WTC11 (cell line): ENCODE measurements at regions not wholly inside any gene's neighbourhood (a gene's known extent, or its start where the extent isn't known, plus 50 kb on each side); places are given as distances from the start of the nearest gene placed in this dataset.

Source experiments
- ATAC-seq: fragments of 200-7000 bp; cut with Tn5 transposase; 2 replicates; pipeline ENCODE4 v1.10.0; 2021; ENCODE audit warnings: mild to moderate bottlenecking, moderate library complexity
- CTCF ChIA-PET: fragments of 300-600 bp; sonication (Branson Sonifier 250); formaldehyde crosslinking; loops from one replicate; lab custom pipeline; 2021; ENCODE audit warnings: antibody characterized with exemption; lab: Charles Lee
- POLR2A ChIA-PET: fragments of 350-600 bp; sonication (Branson Sonifier 250); formaldehyde crosslinking; loops from one replicate; lab custom pipeline; 2021; ENCODE audit warnings: antibody characterized with exemption; lab: Charles Lee
- DNase-seq: peaks from one replicate; pipeline ENCODE4 v3.0.0; 2021; ENCODE audit warnings: low spot score
- H3K27ac Mint-ChIP-seq: 2 replicates; pipeline ENCODE4 v1.8.0; 2021; ENCODE audit warnings: mixed read lengths
- H3K27me3 Mint-ChIP-seq: 2 replicates; pipeline ENCODE4 v1.8.0; 2021; ENCODE audit warnings: low read depth, mild to moderate bottlenecking, moderate library complexity, mixed read lengths
- H3K36me3 Mint-ChIP-seq: 2 replicates; pipeline ENCODE4 v1.8.0; 2021; ENCODE audit warnings: mixed read lengths
- H3K4me1 Mint-ChIP-seq: 2 replicates; pipeline ENCODE4 v1.8.0; 2022; ENCODE audit warnings: mixed read lengths
- H3K4me3 Mint-ChIP-seq: 2 replicates; pipeline ENCODE4 v1.8.0; 2021; ENCODE audit warnings: mild to moderate bottlenecking, moderate library complexity, mixed read lengths
- H3K9me3 Mint-ChIP-seq: 2 replicates; pipeline ENCODE4 v1.8.0; 2021; ENCODE audit warnings: mixed read lengths
- AFF4 ChIP-seq: sonication (generic); formaldehyde crosslinking; IDR thresholded peaks from 2 replicates; pipeline ENCODE4 v1.8.1; 2023; ENCODE audit warnings: mild to moderate bottlenecking, missing genetic modification reagents, borderline replicate concordance
- CREM ChIP-seq: sonication (generic); formaldehyde crosslinking; IDR thresholded peaks from 2 replicates; pipeline ENCODE4 v1.8.1; 2022; ENCODE audit warnings: mild to moderate bottlenecking, missing genetic modification reagents, moderate library complexity
- E2F1 ChIP-seq: sonication (generic); formaldehyde crosslinking; IDR thresholded peaks from 2 replicates; pipeline ENCODE4 v1.8.0; 2022; ENCODE audit warnings: mild to moderate bottlenecking, missing genetic modification reagents
- EMX1 ChIP-seq: fragments of 250-450 bp; sonication (Bioruptor Pico); IDR thresholded peaks from 2 replicates; pipeline ENCODE4 v1.8.0; 2021; ENCODE audit warnings: mild to moderate bottlenecking
- FOXJ3 ChIP-seq: sonication (generic); formaldehyde crosslinking; IDR thresholded peaks from 2 replicates; pipeline ENCODE4 v1.9.0; 2021; ENCODE audit warnings: missing genetic modification reagents, mild to moderate bottlenecking, borderline replicate concordance
- HMGXB4 ChIP-seq: sonication (generic); formaldehyde crosslinking; IDR thresholded peaks from 2 replicates; pipeline ENCODE4 v1.8.1; 2023; ENCODE audit warnings: mild to moderate bottlenecking, moderate library complexity, missing genetic modification reagents
- MAX ChIP-seq: sonication (generic); formaldehyde crosslinking; IDR thresholded peaks from 2 replicates; pipeline ENCODE4 v1.8.0; 2022; ENCODE audit warnings: mild to moderate bottlenecking, missing genetic modification reagents
- NFATC4 ChIP-seq: fragments of 250-450 bp; sonication (Bioruptor Pico); IDR thresholded peaks from 2 replicates; pipeline ENCODE4 v1.9.0; 2021; ENCODE audit warnings: mild to moderate bottlenecking
- NR3C1 ChIP-seq: sonication (generic); formaldehyde crosslinking; conservative IDR thresholded peaks from 2 replicates; pipeline ENCODE4 v1.8.1; 2023; ENCODE audit warnings: low read depth, mild to moderate bottlenecking, missing genetic modification reagents
- SOX15 ChIP-seq: fragments of 250-450 bp; sonication (Bioruptor Pico); IDR thresholded peaks from 2 replicates; pipeline ENCODE4 v1.9.0; 2021; ENCODE audit warnings: mild to moderate bottlenecking
- TP53 ChIP-seq: sonication (generic); formaldehyde crosslinking; IDR thresholded peaks from 2 replicates; pipeline ENCODE4 v1.8.1; 2023; ENCODE audit warnings: mild to moderate bottlenecking, missing genetic modification reagents
- USF1 ChIP-seq: sonication (generic); formaldehyde crosslinking; IDR thresholded peaks from 2 replicates; pipeline ENCODE4 v1.8.0; 2022; ENCODE audit warnings: mild to moderate bottlenecking, missing genetic modification reagents
- ZNF425 ChIP-seq: fragments of 250-450 bp; sonication (Bioruptor Pico); conservative IDR thresholded peaks from 2 replicates; pipeline ENCODE4 v1.9.0; 2021; ENCODE audit warnings: mild to moderate bottlenecking
- TF ChIP-seq, protein P1 (sequence below): sonication (generic); formaldehyde crosslinking; conservative IDR thresholded peaks from 2 replicates; pipeline ENCODE4 v1.8.1; 2022; ENCODE audit warnings: mild to moderate bottlenecking, missing genetic modification reagents
- TF ChIP-seq, protein P2 (sequence below): fragments of 250-450 bp; sonication (Bioruptor Pico); IDR thresholded peaks from 2 replicates; pipeline ENCODE4 v1.9.0; 2021; ENCODE audit warnings: mild to moderate bottlenecking

GRCh38 chr18:73948084-73948483 is 199.6 kb downstream of the FBXO15 start:
- H3K9me3 Mint-ChIP-seq, result peaks cover 25% of the 10 kb centered on the region
- H3K4me3 Mint-ChIP-seq, result no peak overlapping the region
- 0 out of 2 replicates have a peak, but pooled peaks cover 4% of the 10 kb centered on the region for H3K36me3 Mint-ChIP-seq
- POLR2A ChIA-PET, result interaction anchor here (0.6 kb wide), 1 partner anchor 63 kb away, joined by 3 read pairs; no protein-coding TSS in a partner anchor
- H3K27ac Mint-ChIP-seq, result no peak overlapping the region
- TF ChIP-seq NR3C1 (CRISPR knock-in tag), result no peak
- TF ChIP-seq CREM (CRISPR knock-in tag), result no peak
- no peak for TF ChIP-seq AFF4 (CRISPR knock-in tag)
- TF ChIP-seq USF1 (CRISPR knock-in tag), result no peak
- TF ChIP-seq, all 79 proteins: peak for 0
- CTCF ChIA-PET, result no interaction called here
- DNase-seq, result no peak
- no peak for ATAC-seq
- Mint-ChIP-seq H3K27me3 (no peaks in the 10 kb centered on the region), H3K4me1 (peaks cover 9% of the 10 kb centered on the region)

DNA sequence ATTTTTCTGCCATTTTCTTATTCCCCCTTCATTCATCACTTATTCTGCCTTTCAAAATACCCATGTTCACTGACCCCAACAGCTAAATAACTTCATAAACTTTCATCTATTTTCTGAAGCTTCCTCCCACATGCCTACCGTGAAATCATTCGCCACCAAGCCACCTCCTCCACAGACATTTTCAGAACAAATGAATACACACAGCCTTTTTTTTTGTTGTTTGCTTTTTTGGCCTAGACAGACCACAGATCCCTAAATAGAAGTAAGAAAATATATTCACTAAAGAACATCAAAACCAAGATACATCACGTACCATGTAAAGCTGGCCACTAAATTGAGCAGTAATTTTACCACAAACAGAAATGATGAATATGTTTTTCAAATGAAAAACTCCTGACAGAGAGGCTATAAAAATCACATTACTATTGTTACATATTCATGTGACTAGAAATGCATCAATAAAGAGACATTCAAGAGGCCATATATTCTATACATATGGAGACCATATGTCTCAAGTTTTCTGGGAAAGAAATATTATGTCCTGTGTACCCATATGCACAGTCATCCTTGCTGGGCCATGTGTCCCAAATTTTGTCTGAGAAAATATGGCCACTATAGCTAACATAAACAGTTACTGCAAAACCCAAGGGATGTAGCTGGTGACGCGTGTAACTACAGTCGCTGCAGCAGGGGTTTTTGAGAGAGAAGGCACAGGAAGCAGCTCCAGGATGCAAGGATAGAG is 200.3 kb downstream of the FBXO15 start:
- POLR2A ChIA-PET, result interaction anchor here (0.6 kb wide), 1 partner anchor 62 kb away, joined by 3 read pairs; no protein-coding TSS in a partner anchor
- TF ChIP-seq EMX1 (no peak), MAX (CRISPR knock-in tag) (no peak), FOXJ3 (CRISPR knock-in tag) (no peak), ZNF425 (CRISPR knock-in tag) (no peak), SOX15 (CRISPR knock-in tag) (no peak), HMGXB4 (CRISPR knock-in tag) (no peak), E2F1 (CRISPR knock-in tag) (no peak), NFATC4 (CRISPR knock-in tag) (no peak), TP53 (CRISPR knock-in tag) (no peak)
- TF ChIP-seq, protein P1, sequence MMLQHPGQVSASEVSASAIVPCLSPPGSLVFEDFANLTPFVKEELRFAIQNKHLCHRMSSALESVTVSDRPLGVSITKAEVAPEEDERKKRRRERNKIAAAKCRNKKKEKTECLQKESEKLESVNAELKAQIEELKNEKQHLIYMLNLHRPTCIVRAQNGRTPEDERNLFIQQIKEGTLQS, result no peak
- TF ChIP-seq, protein P2, sequence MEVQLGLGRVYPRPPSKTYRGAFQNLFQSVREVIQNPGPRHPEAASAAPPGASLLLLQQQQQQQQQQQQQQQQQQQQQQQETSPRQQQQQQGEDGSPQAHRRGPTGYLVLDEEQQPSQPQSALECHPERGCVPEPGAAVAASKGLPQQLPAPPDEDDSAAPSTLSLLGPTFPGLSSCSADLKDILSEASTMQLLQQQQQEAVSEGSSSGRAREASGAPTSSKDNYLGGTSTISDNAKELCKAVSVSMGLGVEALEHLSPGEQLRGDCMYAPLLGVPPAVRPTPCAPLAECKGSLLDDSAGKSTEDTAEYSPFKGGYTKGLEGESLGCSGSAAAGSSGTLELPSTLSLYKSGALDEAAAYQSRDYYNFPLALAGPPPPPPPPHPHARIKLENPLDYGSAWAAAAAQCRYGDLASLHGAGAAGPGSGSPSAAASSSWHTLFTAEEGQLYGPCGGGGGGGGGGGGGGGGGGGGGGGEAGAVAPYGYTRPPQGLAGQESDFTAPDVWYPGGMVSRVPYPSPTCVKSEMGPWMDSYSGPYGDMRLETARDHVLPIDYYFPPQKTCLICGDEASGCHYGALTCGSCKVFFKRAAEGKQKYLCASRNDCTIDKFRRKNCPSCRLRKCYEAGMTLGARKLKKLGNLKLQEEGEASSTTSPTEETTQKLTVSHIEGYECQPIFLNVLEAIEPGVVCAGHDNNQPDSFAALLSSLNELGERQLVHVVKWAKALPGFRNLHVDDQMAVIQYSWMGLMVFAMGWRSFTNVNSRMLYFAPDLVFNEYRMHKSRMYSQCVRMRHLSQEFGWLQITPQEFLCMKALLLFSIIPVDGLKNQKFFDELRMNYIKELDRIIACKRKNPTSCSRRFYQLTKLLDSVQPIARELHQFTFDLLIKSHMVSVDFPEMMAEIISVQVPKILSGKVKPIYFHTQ, result no peak
- ATAC-seq (no peak), DNase-seq (no peak)
- CTCF ChIA-PET, result no interaction called here
- Mint-ChIP-seq H3K36me3 (0 out of 2 replicates have a peak, but pooled peaks cover 4% of the 10 kb centered on the region), H3K27me3 (no peaks in the 10 kb centered on the region), H3K9me3 (peaks cover 25% of the 10 kb centered on the region), H3K4me1 (peaks cover 9% of the 10 kb centered on the region), H3K4me3 (no peak overlapping the region), H3K27ac (no peak overlapping the region)
